HepG2 (cell line): ENCODE measurements at regions not wholly inside any gene's neighbourhood (a gene's known extent, or its start where the extent isn't known, plus 50 kb on each side); places are given as distances from the start of the nearest gene placed in this dataset.
"Not testable (repeated sequence)": the region's sequence is repeated elsewhere in the genome, so short reads cannot be mapped to it uniquely, and the experiment has no call there.

Experiments used
- ATAC-seq: fragments of 200-7000 bp; cut with Tn5 transposase; 3 replicates; pipeline ENCODE4 v1.9.1; 2020; ENCODE audit warnings: mild to moderate bottlenecking, moderate library complexity
- BruUV-seq: library from RNA; stranded (reverse); fragments of 400-500 nt; replicated peaks from 2 replicates; lab custom pipeline; 2021; lab: Mats Ljungman, UMichigan
- CTCF ChIA-PET: fragments of 300-600 bp; formaldehyde crosslinking; extraction: SDS; loops from one replicate; lab custom pipeline; 2021; ENCODE audit warnings: low total read pairs, inconsistent platforms, low intra/inter-chr PET ratio; lab: Yijun Ruan, JAX
- POLR2A ChIA-PET: fragments of 350-600 bp; sonication (Branson Sonifier 250); formaldehyde crosslinking; loops from one replicate; lab custom pipeline; 2020; ENCODE audit warnings: antibody characterized with exemption, inconsistent platforms; lab: Yijun Ruan, JAX
- DNase-seq: peaks from one replicate; pipeline ENCODE4 v3.0.0-alpha.2; 2015; ENCODE audit warnings: low spot score
- FAIRE-seq: peaks from 3 replicates; lab custom pipeline; 2011; peaks lifted over from hg19 to GRCh38; lab: Jason Lieb, UNC
- H2AFZ ChIP-seq: one replicate; pipeline ENCODE4 v1.6.1; 2011; ENCODE audit warnings: low read length, inconsistent platforms
- H3K27ac ChIP-seq: fragments of 300-600 bp; 3 replicates; pipeline ENCODE4 v1.8.0; 2011; ENCODE audit warnings: mixed run types, mild to moderate bottlenecking, mixed read lengths, low read length, inconsistent platforms; ENCODE audit not compliant: insufficient read depth; ENCODE audit errors: extremely low read length
- H3K27me3 ChIP-seq, 2 experiments: fragments of 200-600 bp in 1 of 2; 2 replicates in 1 of 2; 3 replicates in 1 of 2; pipeline versions ENCODE4 v1.6.0 to v1.8.0; 2011; ENCODE audit warnings: low read length in 2 of 2, mild to moderate bottlenecking in 2 of 2, moderate library complexity in 2 of 2, inconsistent platforms in 1 of 2; ENCODE audit not compliant: insufficient read depth in 2 of 2, control insufficient read depth in 1 of 2
- H3K36me3 ChIP-seq, 2 experiments: fragments of 200-600 bp in 1 of 2; replicated peaks in 1 of 2; 2 replicates in 1 of 2; 3 replicates in 1 of 2; pipeline versions ENCODE4 v1.5.1 to v1.8.0; 2011; ENCODE audit warnings: low read length in 2 of 2, inconsistent platforms in 1 of 2; ENCODE audit not compliant: insufficient read depth in 2 of 2, control insufficient read depth in 1 of 2
- H3K4me1 ChIP-seq: 2 replicates; pipeline ENCODE4 v1.5.1; 2012; ENCODE audit warnings: low read length, inconsistent platforms; ENCODE audit not compliant: insufficient read depth
- H3K4me2 ChIP-seq: 2 replicates; pipeline ENCODE4 v1.6.0; 2011; ENCODE audit warnings: low read depth, low read length, inconsistent platforms
- H3K4me3 ChIP-seq, 3 experiments: fragments of 200-600 bp in 1 of 3; sonication (generic), shearing (Covaris generic) in 1 of 3; replicated peaks in 1 of 3; 2 replicates each; pipeline ENCODE4 v1.5.1; 2011 to 2016; ENCODE audit warnings: low read length in 3 of 3, inconsistent platforms in 2 of 3, low read depth in 2 of 3, mild to moderate bottlenecking in 2 of 3, control low read depth in 1 of 3, mixed read lengths in 1 of 3; ENCODE audit not compliant: insufficient read depth in 1 of 3
- H3K79me2 ChIP-seq: one replicate; pipeline ENCODE4 v1.6.1; 2011; ENCODE audit warnings: low read length, inconsistent platforms; ENCODE audit not compliant: insufficient read depth
- H3K9ac ChIP-seq: 2 replicates; pipeline ENCODE4 v1.6.0; 2011; ENCODE audit warnings: mild to moderate bottlenecking, low read depth, low read length, inconsistent platforms; ENCODE audit not compliant: insufficient read depth
- H3K9me3 ChIP-seq: 2 replicates; pipeline ENCODE4 v1.5.1; 2012; ENCODE audit warnings: mild to moderate bottlenecking, low read length
- H4K20me1 ChIP-seq: 2 replicates; pipeline ENCODE4 v1.6.0; 2011; ENCODE audit warnings: inconsistent platforms, mild to moderate bottlenecking, low read length, moderate library complexity; ENCODE audit not compliant: insufficient read depth
- ELF3 ChIP-seq: IDR thresholded peaks from 2 replicates; pipeline ENCODE4 v1.6.1; 2016; ENCODE audit warnings: missing genetic modification reagents, missing compliant biosample characterization
- HBP1 ChIP-seq: IDR thresholded peaks from 2 replicates; pipeline ENCODE4 v1.6.1; 2016; ENCODE audit warnings: low read depth, control low read depth
- TOPORS ChIP-seq: sonication (generic); formaldehyde crosslinking; IDR thresholded peaks from 2 replicates; pipeline ENCODE4 v1.8.0; 2023; ENCODE audit warnings: mild to moderate bottlenecking, missing genetic modification reagents
- ZBTB7B ChIP-seq: sonication (generic); formaldehyde crosslinking; IDR thresholded peaks from 2 replicates; pipeline ENCODE4 v1.4.0; 2020; ENCODE audit warnings: missing genetic modification reagents
- ZNF362 ChIP-seq: sonication (generic); formaldehyde crosslinking; IDR thresholded peaks from 2 replicates; pipeline ENCODE4 v1.4.0; 2020; ENCODE audit warnings: missing genetic modification reagents, mild to moderate bottlenecking, borderline replicate concordance
- ZNF710 ChIP-seq: sonication (generic); formaldehyde crosslinking; IDR thresholded peaks from 2 replicates; pipeline ENCODE4 v1.5.0; 2020; ENCODE audit warnings: mild to moderate bottlenecking, missing genetic modification reagents, borderline replicate concordance
- ZNF800 ChIP-seq: sonication (generic); formaldehyde crosslinking; IDR thresholded peaks from 2 replicates; pipeline ENCODE4 v1.4.0; 2020; ENCODE audit warnings: missing genetic modification reagents
- WGBS: methylation state at CpG from one replicate; pipeline ENCODE4 v1.1.6; 2017; ENCODE audit warnings: low lambda C conversion rate; 5-methylcytosine and 5-hydroxymethylcytosine counted together
- in situ Hi-C: cut with HindIII; loops from 2 replicates; pipeline ENCODE4 v1.10.0; 2017; ENCODE audit warnings: low pct_unique_long_range_greater_than_20kb; ENCODE audit not compliant: extremely low pct_ligation_motif_present
- intact Hi-C: fragments of 100-400 bp; cut with micrococcal nuclease; formaldehyde crosslinking; loops from one replicate; pipeline ENCODE4 v1.10.0; 2022; ENCODE audit not compliant: unreplicated experiment

GRCh38 chr6:20341564-20341963, 60.1 kb upstream of the E2F3 start (continued):
- no peak for TF ChIP-seq HBP1

GRCh38 chr6:20346948-20347347, 54.7 kb upstream of the E2F3 start:
- H2AFZ ChIP-seq, H3K36me3 ChIP-seq, CTCF ChIA-PET, DNase-seq, H3K4me3 ChIP-seq, FAIRE-seq, H3K4me2 ChIP-seq, H3K9me3 ChIP-seq, H3K79me2 ChIP-seq, POLR2A ChIA-PET, H4K20me1 ChIP-seq, H3K4me1 ChIP-seq, intact Hi-C loops, ATAC-seq, H3K27ac ChIP-seq, in situ Hi-C loops, BruUV-seq, H3K9ac ChIP-seq: not testable (repeated sequence)
- 25% methylated on average over 4 of the region's 4 CpGs for WGBS
- H3K27me3 ChIP-seq, result peaks cover 1 to 17% of the 10 kb centered on the region in 2 experiments; a peak in 1 of 5 replicates

GRCh38 chr6:20348041-20348440, 53.6 kb upstream of the E2F3 start:
- intact Hi-C loops, result no loop called here
- H3K27me3 ChIP-seq, result peaks cover 0 to 13% of the 10 kb centered on the region in 2 experiments; a peak in 1 of 5 replicates
- FAIRE-seq (no peak), ATAC-seq (no peak), DNase-seq (no peak)
- peaks cover under 1% of the 10 kb centered on the region for H3K9me3 ChIP-seq
- CTCF ChIA-PET, result no interaction called here
- H3K79me2 ChIP-seq, result no peaks in the 10 kb centered on the region
- POLR2A ChIA-PET, result no interaction called here
- no peak overlapping the region for H3K27ac ChIP-seq
- in situ Hi-C loops, result no loop called here
- H3K4me3 ChIP-seq, result no peak overlapping the region
- H4K20me1 ChIP-seq, result no peaks in the 10 kb centered on the region
- H3K9ac ChIP-seq, result no peak overlapping the region
- H3K36me3 ChIP-seq, result no peaks in the 10 kb centered on the region
- no peak overlapping the region for H2AFZ ChIP-seq
- 19% methylated on average over 3 of the region's 3 CpGs for WGBS
- H3K4me2 ChIP-seq, result no peak overlapping the region
- no TSS peak for BruUV-seq
- H3K4me1 ChIP-seq, result no peaks in the 10 kb centered on the region
- TF ChIP-seq ZNF362 (CRISPR knock-in tag) (no peak), TOPORS (CRISPR knock-in tag) (no peak), ZBTB7B (CRISPR knock-in tag) (no peak), ELF3 (CRISPR knock-in tag) (no peak), ZNF710 (no peak), ZNF800 (CRISPR knock-in tag) (no peak)
